GM23338 (cell line): ENCODE measurements at regions not wholly inside any gene's neighbourhood (a gene's known extent, or its start where the extent isn't known, plus 50 kb on each side); places are given as distances from the start of the nearest gene placed in this dataset.

ENCODE experiments used
- ATAC-seq: fragments of 200-7000 bp; cut with Tn5 transposase; 3 replicates; pipeline ENCODE4 v1.9.1; 2020
- DNase-seq: peaks from one replicate; pipeline ENCODE4 v3.0.0-alpha.2; 2015; ENCODE audit warnings: low spot score
- H2AFZ ChIP-seq: fragments of 200-600 bp; sonication (generic); 2 replicates; pipeline ENCODE4 v1.8.0; 2016; ENCODE audit warnings: antibody characterized with exemption, mild to moderate bottlenecking, moderate library complexity
- H3F3A ChIP-seq: fragments of 200-600 bp; sonication (generic); replicated peaks from 2 replicates; pipeline ENCODE4 v1.8.0; 2017; ENCODE audit warnings: antibody characterized with exemption, mixed run types, low read depth
- H3K27ac ChIP-seq: fragments of 200-600 bp; sonication (generic); 2 replicates; pipeline ENCODE4 v1.6.1; 2016; ENCODE audit warnings: low read depth
- H3K27me3 ChIP-seq: fragments of 200-600 bp; sonication (generic); 2 replicates; pipeline ENCODE4 v1.8.0; 2016; ENCODE audit warnings: mild to moderate bottlenecking, mixed run types, moderate library complexity; ENCODE audit not compliant: insufficient read depth
- H3K36me3 ChIP-seq: fragments of 200-600 bp; sonication (generic); 2 replicates; pipeline ENCODE4 v1.8.0; 2016; ENCODE audit warnings: mild to moderate bottlenecking; ENCODE audit not compliant: insufficient read depth
- H3K4me1 ChIP-seq: fragments of 200-600 bp; sonication (generic); 2 replicates; pipeline ENCODE4 v1.8.0; 2016; ENCODE audit warnings: mild to moderate bottlenecking, moderate library complexity; ENCODE audit not compliant: insufficient read depth
- H3K4me2 ChIP-seq: fragments of 200-600 bp; sonication (generic); 2 replicates; pipeline ENCODE4 v1.7.1; 2017; ENCODE audit warnings: mixed run types
- H3K4me3 ChIP-seq: fragments of 200-600 bp; sonication (generic); 2 replicates; pipeline ENCODE4 v1.6.1; 2016; ENCODE audit warnings: mixed run types
- H3K79me2 ChIP-seq: fragments of 200-600 bp; sonication (generic); replicated peaks from 2 replicates; pipeline ENCODE4 v1.8.0; 2017; ENCODE audit warnings: mild to moderate bottlenecking; ENCODE audit not compliant: insufficient read depth
- H3K9me2 ChIP-seq: fragments of 200-600 bp; sonication (generic); 2 replicates; pipeline ENCODE4 v1.8.0; 2017; ENCODE audit not compliant: insufficient read depth
- H4K20me1 ChIP-seq: fragments of 200-600 bp; sonication (generic); replicated peaks from 2 replicates; pipeline ENCODE4 v1.8.0; 2017; ENCODE audit warnings: mild to moderate bottlenecking; ENCODE audit not compliant: insufficient read depth
- H3K27ac Mint-ChIP-seq: 2 replicates; pipeline ENCODE4 v1.8.0; 2020; ENCODE audit warnings: inconsistent platforms, mild to moderate bottlenecking, moderate library complexity, mixed read lengths
- H3K27me3 Mint-ChIP-seq: 3 replicates; pipeline ENCODE4 v1.8.0; 2022; ENCODE audit warnings: low read depth, mild to moderate bottlenecking, moderate library complexity, mixed read lengths, inconsistent platforms; ENCODE audit not compliant: insufficient read depth, poor library complexity
- H3K36me3 Mint-ChIP-seq: 3 replicates; pipeline ENCODE4 v1.8.0; 2021; ENCODE audit warnings: low read depth, mild to moderate bottlenecking, inconsistent platforms, moderate library complexity, mixed read lengths
- H3K4me1 Mint-ChIP-seq: 3 replicates; pipeline ENCODE4 v1.8.0; 2020; ENCODE audit warnings: mild to moderate bottlenecking, inconsistent platforms, mixed read lengths
- H3K4me3 Mint-ChIP-seq: 3 replicates; pipeline ENCODE4 v1.8.0; 2021; ENCODE audit warnings: moderate library complexity, mild to moderate bottlenecking, inconsistent platforms, mixed read lengths
- H3K9me3 Mint-ChIP-seq: 3 replicates; pipeline ENCODE4 v1.8.0; 2020; ENCODE audit warnings: moderate library complexity, mild to moderate bottlenecking, inconsistent platforms, mixed read lengths
- CREB1 ChIP-seq: fragments of 250-450 bp; sonication (Bioruptor Pico); IDR thresholded peaks from 2 replicates; pipeline ENCODE4 v1.5.0; 2020; ENCODE audit warnings: low read depth, mild to moderate bottlenecking, moderate library complexity
- EZH2 ChIP-seq: fragments of 200-600 bp; sonication (generic); IDR thresholded peaks from one replicate; pipeline ENCODE4 v1.8.0; 2017; ENCODE audit warnings: antibody characterized with exemption, mild to moderate bottlenecking, low read depth; ENCODE audit not compliant: unreplicated experiment
- EZH2phosphoT487 ChIP-seq: fragments of 200-600 bp; sonication (generic); IDR thresholded peaks from one replicate; pipeline ENCODE4 v1.8.1; 2018; ENCODE audit warnings: antibody characterized with exemption; ENCODE audit not compliant: unreplicated experiment
- JUNB ChIP-seq: IDR thresholded peaks from one replicate; pipeline ENCODE4 v1.6.1; 2016; ENCODE audit warnings: antibody characterized with exemption; ENCODE audit not compliant: unreplicated experiment
- NANOG ChIP-seq: IDR thresholded peaks from 2 replicates; pipeline ENCODE4 v1.6.1; 2016; ENCODE audit warnings: antibody characterized with exemption, borderline replicate concordance
- POLR2AphosphoS5 ChIP-seq: IDR thresholded peaks from 2 replicates; pipeline ENCODE4 v1.6.1; 2016; ENCODE audit warnings: antibody characterized with exemption, low read depth
- STAT1 ChIP-seq: IDR thresholded peaks from one replicate; pipeline ENCODE4 v1.6.1; 2016; ENCODE audit warnings: antibody characterized with exemption; ENCODE audit not compliant: unreplicated experiment
- ZNF114 ChIP-seq: fragments of 250-450 bp; sonication (Bioruptor Pico); IDR thresholded peaks from 2 replicates; pipeline ENCODE4 v1.5.0; 2020; ENCODE audit warnings: mild to moderate bottlenecking, moderate library complexity
- ZNF331 ChIP-seq: fragments of 250-450 bp; sonication (Bioruptor Pico); IDR thresholded peaks from 2 replicates; pipeline ENCODE4 v1.5.0; 2020; ENCODE audit warnings: low read depth, mild to moderate bottlenecking, moderate library complexity
- TF ChIP-seq, protein P1 (sequence below): IDR thresholded peaks from 2 replicates; pipeline ENCODE4 v1.6.1; 2016; ENCODE audit warnings: antibody characterized with exemption
- TF ChIP-seq, protein P2 (sequence below): IDR thresholded peaks from one replicate; pipeline ENCODE4 v1.6.1; 2018; ENCODE audit warnings: antibody characterized with exemption; ENCODE audit not compliant: unreplicated experiment
- TF ChIP-seq, protein P3 (sequence below): fragments of 250-450 bp; sonication (Bioruptor Pico); IDR thresholded peaks from 2 replicates; pipeline ENCODE4 v1.5.0; 2020; ENCODE audit warnings: mild to moderate bottlenecking, moderate library complexity
- TF ChIP-seq, protein P4 (sequence below), 2 experiments: fragments of 200-600 bp in 1 of 2; sonication (generic) in 1 of 2; conservative IDR thresholded peaks; 2 replicates each; pipeline versions ENCODE4 v1.5.1 to v1.6.1; 2016 to 2017; ENCODE audit warnings: antibody characterized with exemption in 2 of 2, low read depth in 2 of 2, mild to moderate bottlenecking in 2 of 2, moderate library complexity in 1 of 2

DNA sequence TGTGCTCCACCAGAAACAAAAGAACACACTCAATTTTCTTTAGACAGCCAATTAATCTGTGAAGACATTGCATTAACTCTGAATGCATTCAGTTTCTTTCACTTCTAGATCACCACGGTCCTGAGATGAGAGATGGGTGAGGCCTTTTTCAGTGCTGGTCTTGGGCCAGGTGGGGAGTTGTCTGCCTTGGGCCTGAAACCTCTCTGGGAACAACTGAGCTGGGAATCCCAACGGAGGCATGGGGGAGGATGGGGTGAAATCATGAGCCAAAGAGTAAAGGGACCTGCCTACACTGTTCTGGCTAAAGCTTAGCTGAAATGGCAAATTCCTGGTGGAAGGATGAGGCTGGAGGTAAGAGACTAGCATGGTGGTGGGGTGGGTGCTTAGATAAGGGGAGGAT, 353.5 kb upstream of the B3GAT1 start:
- TF ChIP-seq, protein P1, sequence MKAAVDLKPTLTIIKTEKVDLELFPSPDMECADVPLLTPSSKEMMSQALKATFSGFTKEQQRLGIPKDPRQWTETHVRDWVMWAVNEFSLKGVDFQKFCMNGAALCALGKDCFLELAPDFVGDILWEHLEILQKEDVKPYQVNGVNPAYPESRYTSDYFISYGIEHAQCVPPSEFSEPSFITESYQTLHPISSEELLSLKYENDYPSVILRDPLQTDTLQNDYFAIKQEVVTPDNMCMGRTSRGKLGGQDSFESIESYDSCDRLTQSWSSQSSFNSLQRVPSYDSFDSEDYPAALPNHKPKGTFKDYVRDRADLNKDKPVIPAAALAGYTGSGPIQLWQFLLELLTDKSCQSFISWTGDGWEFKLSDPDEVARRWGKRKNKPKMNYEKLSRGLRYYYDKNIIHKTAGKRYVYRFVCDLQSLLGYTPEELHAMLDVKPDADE = no peak
- TF ChIP-seq STAT1 (no peak), EZH2 (no peak), JUNB (no peak), EZH2phosphoT487 (no peak), ZNF114 (CRISPR knock-in tag) (no peak), NANOG (no peak), CREB1 (CRISPR knock-in tag) (no peak), POLR2AphosphoS5 (no peak), ZNF331 (CRISPR knock-in tag) (no peak)
- TF ChIP-seq, protein P2, sequence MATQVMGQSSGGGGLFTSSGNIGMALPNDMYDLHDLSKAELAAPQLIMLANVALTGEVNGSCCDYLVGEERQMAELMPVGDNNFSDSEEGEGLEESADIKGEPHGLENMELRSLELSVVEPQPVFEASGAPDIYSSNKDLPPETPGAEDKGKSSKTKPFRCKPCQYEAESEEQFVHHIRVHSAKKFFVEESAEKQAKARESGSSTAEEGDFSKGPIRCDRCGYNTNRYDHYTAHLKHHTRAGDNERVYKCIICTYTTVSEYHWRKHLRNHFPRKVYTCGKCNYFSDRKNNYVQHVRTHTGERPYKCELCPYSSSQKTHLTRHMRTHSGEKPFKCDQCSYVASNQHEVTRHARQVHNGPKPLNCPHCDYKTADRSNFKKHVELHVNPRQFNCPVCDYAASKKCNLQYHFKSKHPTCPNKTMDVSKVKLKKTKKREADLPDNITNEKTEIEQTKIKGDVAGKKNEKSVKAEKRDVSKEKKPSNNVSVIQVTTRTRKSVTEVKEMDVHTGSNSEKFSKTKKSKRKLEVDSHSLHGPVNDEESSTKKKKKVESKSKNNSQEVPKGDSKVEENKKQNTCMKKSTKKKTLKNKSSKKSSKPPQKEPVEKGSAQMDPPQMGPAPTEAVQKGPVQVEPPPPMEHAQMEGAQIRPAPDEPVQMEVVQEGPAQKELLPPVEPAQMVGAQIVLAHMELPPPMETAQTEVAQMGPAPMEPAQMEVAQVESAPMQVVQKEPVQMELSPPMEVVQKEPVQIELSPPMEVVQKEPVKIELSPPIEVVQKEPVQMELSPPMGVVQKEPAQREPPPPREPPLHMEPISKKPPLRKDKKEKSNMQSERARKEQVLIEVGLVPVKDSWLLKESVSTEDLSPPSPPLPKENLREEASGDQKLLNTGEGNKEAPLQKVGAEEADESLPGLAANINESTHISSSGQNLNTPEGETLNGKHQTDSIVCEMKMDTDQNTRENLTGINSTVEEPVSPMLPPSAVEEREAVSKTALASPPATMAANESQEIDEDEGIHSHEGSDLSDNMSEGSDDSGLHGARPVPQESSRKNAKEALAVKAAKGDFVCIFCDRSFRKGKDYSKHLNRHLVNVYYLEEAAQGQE = no peak
- TF ChIP-seq, protein P3, sequence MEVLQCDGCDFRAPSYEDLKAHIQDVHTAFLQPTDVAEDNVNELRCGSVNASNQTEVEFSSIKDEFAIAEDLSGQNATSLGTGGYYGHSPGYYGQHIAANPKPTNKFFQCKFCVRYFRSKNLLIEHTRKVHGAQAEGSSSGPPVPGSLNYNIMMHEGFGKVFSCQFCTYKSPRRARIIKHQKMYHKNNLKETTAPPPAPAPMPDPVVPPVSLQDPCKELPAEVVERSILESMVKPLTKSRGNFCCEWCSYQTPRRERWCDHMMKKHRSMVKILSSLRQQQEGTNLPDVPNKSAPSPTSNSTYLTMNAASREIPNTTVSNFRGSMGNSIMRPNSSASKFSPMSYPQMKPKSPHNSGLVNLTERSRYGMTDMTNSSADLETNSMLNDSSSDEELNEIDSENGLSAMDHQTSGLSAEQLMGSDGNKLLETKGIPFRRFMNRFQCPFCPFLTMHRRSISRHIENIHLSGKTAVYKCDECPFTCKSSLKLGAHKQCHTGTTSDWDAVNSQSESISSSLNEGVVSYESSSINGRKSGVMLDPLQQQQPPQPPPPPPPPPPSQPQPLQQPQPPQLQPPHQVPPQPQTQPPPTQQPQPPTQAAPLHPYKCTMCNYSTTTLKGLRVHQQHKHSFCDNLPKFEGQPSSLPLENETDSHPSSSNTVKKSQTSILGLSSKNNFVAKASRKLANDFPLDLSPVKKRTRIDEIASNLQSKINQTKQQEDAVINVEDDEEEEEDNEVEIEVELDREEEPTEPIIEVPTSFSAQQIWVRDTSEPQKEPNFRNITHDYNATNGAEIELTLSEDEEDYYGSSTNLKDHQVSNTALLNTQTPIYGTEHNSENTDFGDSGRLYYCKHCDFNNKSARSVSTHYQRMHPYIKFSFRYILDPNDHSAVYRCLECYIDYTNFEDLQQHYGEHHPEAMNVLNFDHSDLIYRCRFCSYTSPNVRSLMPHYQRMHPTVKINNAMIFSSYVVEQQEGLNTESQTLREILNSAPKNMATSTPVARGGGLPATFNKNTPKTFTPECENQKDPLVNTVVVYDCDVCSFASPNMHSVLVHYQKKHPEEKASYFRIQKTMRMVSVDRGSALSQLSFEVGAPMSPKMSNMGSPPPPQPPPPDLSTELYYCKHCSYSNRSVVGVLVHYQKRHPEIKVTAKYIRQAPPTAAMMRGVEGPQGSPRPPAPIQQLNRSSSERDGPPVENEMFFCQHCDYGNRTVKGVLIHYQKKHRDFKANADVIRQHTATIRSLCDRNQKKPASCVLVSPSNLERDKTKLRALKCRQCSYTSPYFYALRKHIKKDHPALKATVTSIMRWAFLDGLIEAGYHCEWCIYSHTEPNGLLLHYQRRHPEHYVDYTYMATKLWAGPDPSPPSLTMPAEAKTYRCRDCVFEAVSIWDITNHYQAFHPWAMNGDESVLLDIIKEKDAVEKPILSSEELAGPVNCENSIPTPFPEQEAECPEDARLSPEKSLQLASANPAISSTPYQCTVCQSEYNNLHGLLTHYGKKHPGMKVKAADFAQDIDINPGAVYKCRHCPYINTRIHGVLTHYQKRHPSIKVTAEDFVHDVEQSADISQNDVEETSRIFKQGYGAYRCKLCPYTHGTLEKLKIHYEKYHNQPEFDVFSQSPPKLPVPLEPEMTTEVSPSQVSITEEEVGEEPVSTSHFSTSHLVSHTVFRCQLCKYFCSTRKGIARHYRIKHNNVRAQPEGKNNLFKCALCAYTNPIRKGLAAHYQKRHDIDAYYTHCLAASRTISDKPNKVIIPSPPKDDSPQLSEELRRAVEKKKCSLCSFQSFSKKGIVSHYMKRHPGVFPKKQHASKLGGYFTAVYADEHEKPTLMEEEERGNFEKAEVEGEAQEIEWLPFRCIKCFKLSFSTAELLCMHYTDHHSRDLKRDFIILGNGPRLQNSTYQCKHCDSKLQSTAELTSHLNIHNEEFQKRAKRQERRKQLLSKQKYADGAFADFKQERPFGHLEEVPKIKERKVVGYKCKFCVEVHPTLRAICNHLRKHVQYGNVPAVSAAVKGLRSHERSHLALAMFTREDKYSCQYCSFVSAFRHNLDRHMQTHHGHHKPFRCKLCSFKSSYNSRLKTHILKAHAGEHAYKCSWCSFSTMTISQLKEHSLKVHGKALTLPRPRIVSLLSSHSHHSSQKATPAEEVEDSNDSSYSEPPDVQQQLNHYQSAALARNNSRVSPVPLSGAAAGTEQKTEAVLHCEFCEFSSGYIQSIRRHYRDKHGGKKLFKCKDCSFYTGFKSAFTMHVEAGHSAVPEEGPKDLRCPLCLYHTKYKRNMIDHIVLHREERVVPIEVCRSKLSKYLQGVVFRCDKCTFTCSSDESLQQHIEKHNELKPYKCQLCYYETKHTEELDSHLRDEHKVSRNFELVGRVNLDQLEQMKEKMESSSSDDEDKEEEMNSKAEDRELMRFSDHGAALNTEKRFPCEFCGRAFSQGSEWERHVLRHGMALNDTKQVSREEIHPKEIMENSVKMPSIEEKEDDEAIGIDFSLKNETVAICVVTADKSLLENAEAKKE = no peak
- TF ChIP-seq, protein P4, sequence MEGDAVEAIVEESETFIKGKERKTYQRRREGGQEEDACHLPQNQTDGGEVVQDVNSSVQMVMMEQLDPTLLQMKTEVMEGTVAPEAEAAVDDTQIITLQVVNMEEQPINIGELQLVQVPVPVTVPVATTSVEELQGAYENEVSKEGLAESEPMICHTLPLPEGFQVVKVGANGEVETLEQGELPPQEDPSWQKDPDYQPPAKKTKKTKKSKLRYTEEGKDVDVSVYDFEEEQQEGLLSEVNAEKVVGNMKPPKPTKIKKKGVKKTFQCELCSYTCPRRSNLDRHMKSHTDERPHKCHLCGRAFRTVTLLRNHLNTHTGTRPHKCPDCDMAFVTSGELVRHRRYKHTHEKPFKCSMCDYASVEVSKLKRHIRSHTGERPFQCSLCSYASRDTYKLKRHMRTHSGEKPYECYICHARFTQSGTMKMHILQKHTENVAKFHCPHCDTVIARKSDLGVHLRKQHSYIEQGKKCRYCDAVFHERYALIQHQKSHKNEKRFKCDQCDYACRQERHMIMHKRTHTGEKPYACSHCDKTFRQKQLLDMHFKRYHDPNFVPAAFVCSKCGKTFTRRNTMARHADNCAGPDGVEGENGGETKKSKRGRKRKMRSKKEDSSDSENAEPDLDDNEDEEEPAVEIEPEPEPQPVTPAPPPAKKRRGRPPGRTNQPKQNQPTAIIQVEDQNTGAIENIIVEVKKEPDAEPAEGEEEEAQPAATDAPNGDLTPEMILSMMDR (conservative IDR thresholded peaks at IDR 0.05; ENCODE audit: low read depth in 2 of 2) = no peak
- peaks cover 4% of the 10 kb centered on the region for H3K27me3 Mint-ChIP-seq
- peaks cover 2% of the 10 kb centered on the region; the same call in 2 of the 3 replicates for H3K9me3 Mint-ChIP-seq
- H3K27ac ChIP-seq = no peak overlapping the region
- no peak overlapping the region for H2AFZ ChIP-seq
- no peak for ATAC-seq
- no peaks in the 10 kb centered on the region for H3K79me2 ChIP-seq
- H3K36me3 Mint-ChIP-seq = no peaks in the 10 kb centered on the region
- no peaks in the 10 kb centered on the region for H3K36me3 ChIP-seq
- no peak overlapping the region for H3K4me3 Mint-ChIP-seq
- H3K9me2 ChIP-seq = no peaks in the 10 kb centered on the region
- 0 out of 2 replicates have a peak, but pooled peaks cover 6% of the 10 kb centered on the region for H3F3A ChIP-seq
- H3K4me3 ChIP-seq = no peak overlapping the region
- no peaks in the 10 kb centered on the region for H4K20me1 ChIP-seq
- H3K4me1 Mint-ChIP-seq = peaks cover 8% of the 10 kb centered on the region
- H3K27ac Mint-ChIP-seq = no peak overlapping the region
- H3K4me1 ChIP-seq = no peaks in the 10 kb centered on the region
- DNase-seq = no peak
- no peaks in the 10 kb centered on the region for H3K27me3 ChIP-seq
- no peak overlapping the region for H3K4me2 ChIP-seq
